Lower lobe of right lung (tissue), 2 donors: ENCODE measurements at regions not wholly inside any gene's neighbourhood (a gene's known extent, or its start where the extent isn't known, plus 50 kb on each side); places are given as distances from the start of the nearest gene placed in this dataset.

Source experiments
- ATAC-seq, 2 donors: fragments of 200-7000 bp; cut with Tn5 transposase; one replicate each; pipeline ENCODE4 v1.9.1; 2020 to 2022; ENCODE audit warnings: mild to moderate bottlenecking in 2 of 2, moderate library complexity in 2 of 2
- DNase-seq: peaks from one replicate; pipeline ENCODE4 v3.0.0-alpha.2; 2020
- H3K27ac ChIP-seq: fragments of 200-600 bp; one replicate; pipeline ENCODE4 v1.8.0; 2022
- H3K27me3 ChIP-seq: fragments of 200-600 bp; one replicate; pipeline ENCODE4 v1.8.0; 2022; ENCODE audit warnings: low read depth
- H3K36me3 ChIP-seq: fragments of 200-600 bp; one replicate; pipeline ENCODE4 v1.8.0; 2022; ENCODE audit warnings: mild to moderate bottlenecking
- H3K4me1 ChIP-seq: fragments of 200-600 bp; one replicate; pipeline ENCODE4 v1.8.0; 2022
- H3K4me3 ChIP-seq: fragments of 200-600 bp; one replicate; pipeline ENCODE4 v1.8.0; 2022; ENCODE audit warnings: mild to moderate bottlenecking
- H3K9me3 ChIP-seq: fragments of 200-600 bp; one replicate; pipeline ENCODE4 v1.8.0; 2022
- CTCF ChIP-seq: fragments of 200-600 bp; IDR thresholded peaks from one replicate; pipeline ENCODE4 v1.8.0; 2022; ENCODE audit warnings: antibody characterized with exemption, mild to moderate bottlenecking
- intact Hi-C: fragments of 100-400 bp; cut with DNase I; formaldehyde crosslinking; loops from one replicate; pipeline ENCODE4 v1.11.0; 2022
- donor health status: DM: no; HTN: yes; CAD: no; lungs with severe emphysema.

DNA sequence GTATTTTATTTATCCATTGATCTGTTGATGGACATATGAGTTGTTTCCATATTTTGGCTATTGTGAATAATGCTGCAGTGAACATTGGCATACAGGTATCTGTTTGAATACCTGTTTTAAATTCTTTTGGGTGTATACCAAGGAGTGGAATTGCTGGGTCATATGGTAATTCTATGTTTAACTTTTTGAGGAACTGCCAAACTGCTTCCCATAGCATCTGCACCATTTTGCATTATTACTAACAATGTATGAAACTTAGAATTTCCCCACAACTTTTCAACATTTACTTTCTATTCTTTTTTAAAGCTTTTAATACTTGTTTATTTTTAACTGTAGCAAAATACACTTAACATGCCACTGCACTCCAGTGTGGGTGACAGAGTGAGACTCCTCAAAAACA, 57.0 kb upstream of the MSN start:
- H3K27me3 ChIP-seq: no peaks in the 10 kb centered on the region
- H3K27ac ChIP-seq: peak overlapping the region; percentile 36
- intact Hi-C loops: no loop called here
- no peak for ATAC-seq
- H3K9me3 ChIP-seq: no peaks in the 10 kb centered on the region
- no peak overlapping the region for H3K4me3 ChIP-seq
- DNase-seq: no peak
- no peaks in the 10 kb centered on the region for H3K36me3 ChIP-seq
- no peak for TF ChIP-seq CTCF
- peaks cover 21% of the 10 kb centered on the region for H3K4me1 ChIP-seq

- intact Hi-C loops: no loop called here
- TF ChIP-seq CTCF: no peak
- Histone ChIP-seq H3K27ac (peak overlapping the region; percentile 36), H3K36me3 (no peaks in the 10 kb centered on the region), H3K4me3 (no peak overlapping the region), H3K4me1 (peaks cover 21% of the 10 kb centered on the region), H3K9me3 (no peaks in the 10 kb centered on the region), H3K27me3 (no peaks in the 10 kb centered on the region)
- ATAC-seq (peak; percentile 63 to 88), DNase-seq (no peak)
Observed at GRCh38 chrX:65610040-65610439, 57.4 kb upstream of the MSN start.

DNA sequence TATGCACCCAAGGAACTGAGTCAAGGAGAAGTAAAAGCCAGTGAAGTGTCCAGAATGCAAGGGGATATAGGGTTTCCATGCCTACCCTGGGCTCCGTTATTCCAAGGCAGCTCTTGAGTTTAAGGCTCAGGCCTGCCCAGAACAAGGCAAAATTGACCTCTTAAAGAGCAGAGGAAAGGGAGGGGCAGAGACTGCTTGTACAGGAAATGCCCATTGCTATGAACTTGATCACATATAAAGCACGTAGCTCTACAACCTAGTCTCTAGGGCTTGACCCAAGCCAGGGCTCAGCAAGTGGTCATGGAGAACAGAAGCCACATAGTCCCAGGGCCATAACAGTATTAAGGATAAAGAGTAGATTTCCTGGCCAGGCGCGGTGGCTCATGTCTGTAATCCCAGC, 58.2 kb upstream of the MSN start:
- peak; percentile 68 to 77 for ATAC-seq

GRCh38 chrX:65608026-65608425, 59.4 kb upstream of the MSN start:
- no peaks in the 10 kb centered on the region for H3K9me3 ChIP-seq
- no peak for ATAC-seq
- no peak for TF ChIP-seq CTCF
- no peak overlapping the region for H3K27ac ChIP-seq
- H3K36me3 ChIP-seq: no peaks in the 10 kb centered on the region
- H3K4me3 ChIP-seq: no peak overlapping the region
- no peaks in the 10 kb centered on the region for H3K27me3 ChIP-seq
- DNase-seq: no peak
- intact Hi-C loops: no loop called here
- peaks cover 21% of the 10 kb centered on the region for H3K4me1 ChIP-seq

More for the DNA sequence above, 58.2 kb upstream of the MSN start:
- DNase-seq: no peak
- Histone ChIP-seq H3K4me1 (peaks cover 21% of the 10 kb centered on the region), H3K27ac (peak overlapping the region; percentile 36), H3K36me3 (no peaks in the 10 kb centered on the region), H3K9me3 (no peaks in the 10 kb centered on the region), H3K4me3 (no peak overlapping the region), H3K27me3 (no peaks in the 10 kb centered on the region)
- intact Hi-C loops: no loop called here
- no peak for TF ChIP-seq CTCF

GRCh38 chrX:65607070-65607742, 60.2 kb upstream of the MSN start:
- Histone ChIP-seq H3K36me3 (no peaks in the 10 kb centered on the region), H3K27me3 (no peaks in the 10 kb centered on the region), H3K27ac (no peak overlapping the region), H3K4me1 (peaks cover 29% of the 10 kb centered on the region), H3K4me3 (no peak overlapping the region), H3K9me3 (no peaks in the 10 kb centered on the region)
- no peak for TF ChIP-seq CTCF
- intact Hi-C loops: no loop called here
- DNase-seq (no peak), ATAC-seq (peak in 1 of 2 donors; percentile 3)
